LoVo (cell line): ENCODE measurements at regions not wholly inside any gene's neighbourhood (a gene's known extent, or its start where the extent isn't known, plus 50 kb on each side); places are given as distances from the start of the nearest gene placed in this dataset.
"Not testable (repeated sequence)": the region's sequence is repeated elsewhere in the genome, so short reads cannot be mapped to it uniquely, and the experiment has no call there.

Source experiments
- DNase-seq: peaks from one replicate; pipeline ENCODE4 v3.0.0-alpha.2; 2016; ENCODE audit warnings: low spot score

- DNase-seq, result no peak
Observed at GRCh38 chr12:131574395-131574771, 136.5 kb upstream of the SFSWAP start.

GRCh38 chr12:131575371-131575770, 135.5 kb upstream of the SFSWAP start:
- DNase-seq, result no peak

- DNase-seq, result peak; percentile 29
Observed at GRCh38 chr12:131576734-131577133, 134.2 kb upstream of the SFSWAP start.

- no peak for DNase-seq
Observed at GRCh38 chr12:131577766-131578165, 133.1 kb upstream of the SFSWAP start.

- DNase-seq, result no peak
Observed at GRCh38 chr12:131578828-131579470, 131.9 kb upstream of the SFSWAP start.

- no peak for DNase-seq
Observed at GRCh38 chr12:131583090-131583712, 127.7 kb upstream of the SFSWAP start.

- no peak for DNase-seq
Observed at GRCh38 chr12:131586269-131586668, 124.6 kb upstream of the SFSWAP start.

GRCh38 chr12:131586761-131587160, 124.1 kb upstream of the SFSWAP start:
- DNase-seq, result no peak

GRCh38 chr12:131587565-131587964, 123.3 kb upstream of the SFSWAP start:
- DNase-seq, result no peak

GRCh38 chr12:131589221-131589897, 121.5 kb upstream of the SFSWAP start:
- no peak for DNase-seq

- no peak for DNase-seq
Observed at GRCh38 chr12:131589966-131590365, 120.9 kb upstream of the SFSWAP start.

GRCh38 chr12:131591136-131591535, 119.8 kb upstream of the SFSWAP start:
- DNase-seq, result no peak

- no peak for DNase-seq
Observed at GRCh38 chr12:131591714-131592709, 118.9 kb upstream of the SFSWAP start.

GRCh38 chr12:131592972-131593371, 117.9 kb upstream of the SFSWAP start:
- DNase-seq, result no peak

GRCh38 chr12:131593406-131593805, 117.5 kb upstream of the SFSWAP start:
- no peak for DNase-seq

- no peak for DNase-seq
Observed at GRCh38 chr12:131596115-131596514, 114.8 kb upstream of the SFSWAP start.

- DNase-seq, result no peak
Observed at GRCh38 chr12:131597333-131597732, 113.6 kb upstream of the SFSWAP start.

GRCh38 chr12:131598717-131599116, 112.2 kb upstream of the SFSWAP start:
- DNase-seq, result no peak

GRCh38 chr12:131599190-131600159, 111.4 kb upstream of the SFSWAP start:
- DNase-seq, result no peak

- DNase-seq, result no peak
Observed at GRCh38 chr12:131600160-131600532, 110.7 kb upstream of the SFSWAP start.

- not testable (repeated sequence) for DNase-seq
Observed at GRCh38 chr12:131601499-131601898, 109.4 kb upstream of the SFSWAP start.
